SKM-1 treated with dmso at 0.1 percent for 144 hours (cell line): ENCODE measurements at regions not wholly inside any gene's neighbourhood (a gene's known extent, or its start where the extent isn't known, plus 50 kb on each side); places are given as distances from the start of the nearest gene placed in this dataset.

Source experiments
- DNase-seq: peaks from one replicate; lab custom pipeline; 2025; ENCODE audit not compliant: unreplicated experiment; lab: John Stamatoyannopoulos, UW

DNA sequence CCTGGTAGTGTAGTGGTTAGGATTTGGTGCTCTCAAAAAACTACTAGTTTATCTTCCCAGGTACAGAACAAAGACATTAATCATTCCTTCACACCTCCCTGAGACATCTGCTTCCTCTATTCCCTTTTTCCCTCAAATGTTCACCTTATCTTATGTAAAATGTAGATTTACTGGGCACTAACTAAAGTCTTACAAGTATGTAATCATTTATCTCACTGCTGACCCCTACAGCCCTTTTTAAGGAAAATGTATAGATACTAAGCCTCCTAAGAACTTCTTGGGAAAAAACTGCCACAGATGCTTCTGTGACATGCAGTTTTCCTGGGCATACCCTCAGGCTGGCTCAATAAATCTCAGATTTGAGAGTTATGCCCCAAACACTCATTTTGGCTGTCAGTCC lies 50.8 kb upstream of the NEK7 start:
- no peak for DNase-seq
